Gastrocnemius medialis (tissue), 4 donors: ENCODE measurements at regions not wholly inside any gene's neighbourhood (a gene's known extent, or its start where the extent isn't known, plus 50 kb on each side); places are given as distances from the start of the nearest gene placed in this dataset.

Experiments used
- ATAC-seq, 2 donors: fragments of 150-250 bp; one replicate each; pipeline ENCODE4 v1.9.1; 2016
- DNase-seq, 2 donors: peaks; one replicate each; pipeline ENCODE4 v3.0.0-alpha.2; 2019
- H3K27ac ChIP-seq, 4 donors: fragments of 200-600 bp; sonication (generic); 1 replicate in 1 of 4; 2 replicates in 3 of 4; pipeline ENCODE4 v1.5.1; 2016 to 2018; ENCODE audit warnings: mild to moderate bottlenecking in 2 of 4, moderate library complexity in 1 of 4
- H3K27me3 ChIP-seq, 3 donors: fragments of 200-600 bp; sonication (generic) in 2 of 3; 1 replicate in 1 of 3; 2 replicates in 2 of 3; pipeline versions ENCODE4 v1.5.1 to v1.6.0; 2016 to 2019; ENCODE audit warnings: mild to moderate bottlenecking in 1 of 3, moderate library complexity in 1 of 3
- H3K36me3 ChIP-seq, 2 donors: fragments of 200-600 bp; sonication (generic) in 1 of 2; one replicate each; pipeline ENCODE4 v1.5.1; 2017 to 2018
- H3K4me1 ChIP-seq, 2 donors: fragments of 200-600 bp; sonication (generic) in 1 of 2; one replicate each; pipeline ENCODE4 v1.5.1; 2016 to 2017; ENCODE audit warnings: mild to moderate bottlenecking in 2 of 2
- H3K4me3 ChIP-seq, 4 donors: fragments of 200-600 bp; sonication (generic) in 3 of 4; 1 replicate in 1 of 4; 2 replicates in 3 of 4; pipeline ENCODE4 v1.5.1; 2016 to 2019; ENCODE audit warnings: mild to moderate bottlenecking in 2 of 4
- H3K9me3 ChIP-seq, 3 donors: fragments of 200-600 bp; sonication (generic) in 2 of 3; 1 replicate in 1 of 3; 2 replicates in 2 of 3; pipeline ENCODE4 v1.5.1; 2016 to 2019
- POLR2A ChIP-seq, 2 donors: fragments of 450-650 bp; IDR thresholded peaks; one replicate each; pipeline ENCODE4 v1.6.1; 2017; ENCODE audit warnings: antibody characterized with exemption in 2 of 2, mild to moderate bottlenecking in 2 of 2, moderate library complexity in 2 of 2
- in situ Hi-C, 4 donors: fragments of 200-750 bp; cut with MboI; loops; one replicate each; pipeline versions ENCODE4 v1.15.0 to v1.8.0; 2017; ENCODE audit warnings: low sequenced_read_pairs in 4 of 4
- intact Hi-C: fragments of 100-400 bp; cut with DNase I; formaldehyde crosslinking; loops from one replicate; pipeline ENCODE4 v1.15.1; 2023; ENCODE audit warnings: low total_unique reads
- TF ChIP-seq, protein P1 (sequence below), 5 experiments: fragments of 450-650 bp in 3 of 5; fragments of 200-600 bp in 2 of 5; sonication (generic) in 2 of 5; IDR thresholded peaks in 4 of 5; conservative IDR thresholded peaks in 1 of 5; 1 replicate in 4 of 5; 2 replicates in 1 of 5; pipeline ENCODE4 v1.5.1; 2016 to 2019; ENCODE audit warnings: antibody characterized with exemption in 5 of 5, mild to moderate bottlenecking in 3 of 5, moderate library complexity in 3 of 5

DNA sequence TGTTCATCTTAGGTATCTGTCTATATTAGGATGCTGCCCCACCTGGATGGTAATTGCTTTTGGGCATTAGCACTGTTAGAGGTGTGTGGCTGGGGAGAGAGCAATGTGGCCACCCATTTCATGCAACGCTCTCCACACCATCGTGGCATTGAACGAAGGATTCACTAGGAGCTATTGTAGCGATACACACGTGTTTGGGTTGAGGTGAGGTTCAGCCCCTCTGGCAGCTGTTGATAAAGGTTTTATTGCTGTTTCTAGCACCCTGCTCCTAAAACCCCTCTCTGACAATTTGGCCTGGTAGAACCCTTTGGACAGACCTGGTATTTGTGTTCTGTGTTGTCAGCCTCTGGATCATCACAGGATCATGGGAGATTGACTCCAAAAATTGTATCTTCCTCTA, 280.9 kb downstream of the PRL start:
- ATAC-seq: no peak
- no peak overlapping the region for H3K27ac ChIP-seq
- intact Hi-C loops: no loop called here
- TF ChIP-seq POLR2A (IDR thresholded peaks at IDR 0.05): no peak
- TF ChIP-seq, protein P1, sequence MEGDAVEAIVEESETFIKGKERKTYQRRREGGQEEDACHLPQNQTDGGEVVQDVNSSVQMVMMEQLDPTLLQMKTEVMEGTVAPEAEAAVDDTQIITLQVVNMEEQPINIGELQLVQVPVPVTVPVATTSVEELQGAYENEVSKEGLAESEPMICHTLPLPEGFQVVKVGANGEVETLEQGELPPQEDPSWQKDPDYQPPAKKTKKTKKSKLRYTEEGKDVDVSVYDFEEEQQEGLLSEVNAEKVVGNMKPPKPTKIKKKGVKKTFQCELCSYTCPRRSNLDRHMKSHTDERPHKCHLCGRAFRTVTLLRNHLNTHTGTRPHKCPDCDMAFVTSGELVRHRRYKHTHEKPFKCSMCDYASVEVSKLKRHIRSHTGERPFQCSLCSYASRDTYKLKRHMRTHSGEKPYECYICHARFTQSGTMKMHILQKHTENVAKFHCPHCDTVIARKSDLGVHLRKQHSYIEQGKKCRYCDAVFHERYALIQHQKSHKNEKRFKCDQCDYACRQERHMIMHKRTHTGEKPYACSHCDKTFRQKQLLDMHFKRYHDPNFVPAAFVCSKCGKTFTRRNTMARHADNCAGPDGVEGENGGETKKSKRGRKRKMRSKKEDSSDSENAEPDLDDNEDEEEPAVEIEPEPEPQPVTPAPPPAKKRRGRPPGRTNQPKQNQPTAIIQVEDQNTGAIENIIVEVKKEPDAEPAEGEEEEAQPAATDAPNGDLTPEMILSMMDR (IDR thresholded peaks at IDR 0.05 in 4 of 5, conservative IDR thresholded peaks at IDR 0.05 in 1 of 5): no peak
- H3K9me3 ChIP-seq: no peaks in the 10 kb centered on the region
- H3K4me3 ChIP-seq: no peak overlapping the region
- in situ Hi-C loops: no loop called here
- DNase-seq: no peak
- H3K4me1 ChIP-seq: no peaks in the 10 kb centered on the region
- H3K36me3 ChIP-seq: no peaks in the 10 kb centered on the region
- no peaks in the 10 kb centered on the region for H3K27me3 ChIP-seq

DNA sequence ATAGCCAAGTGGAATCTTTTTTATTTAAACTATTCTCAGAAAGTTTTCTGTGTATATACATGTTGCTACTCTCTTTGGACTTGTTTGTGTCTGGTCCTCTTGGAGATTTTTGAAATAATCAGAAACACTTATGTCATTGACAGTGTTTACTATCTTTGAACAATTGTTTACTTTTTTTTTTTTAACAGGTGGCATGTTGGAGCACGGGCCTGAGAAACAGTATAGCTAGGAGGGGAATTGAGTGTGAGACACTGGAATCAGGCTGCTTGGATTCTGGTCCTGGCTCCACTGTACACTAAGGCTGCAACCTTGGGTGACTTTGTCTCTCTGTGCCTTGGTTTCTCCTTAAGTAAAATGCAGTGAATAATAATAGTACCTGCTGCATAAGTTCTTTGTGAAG, 279.6 kb downstream of the PRL start:
- Histone ChIP-seq H3K36me3 (no peaks in the 10 kb centered on the region), H3K4me3 (no peak overlapping the region), H3K9me3 (peaks cover 0 to 4% (median 0%) of the 10 kb centered on the region in 3 donors), H3K27ac (no peak overlapping the region), H3K27me3 (no peaks in the 10 kb centered on the region), H3K4me1 (no peaks in the 10 kb centered on the region)
- TF ChIP-seq, protein P1 (IDR thresholded peaks at IDR 0.05 in 4 of 5, conservative IDR thresholded peaks at IDR 0.05 in 1 of 5): no peak
- TF ChIP-seq POLR2A (IDR thresholded peaks at IDR 0.05): no peak
- in situ Hi-C loops (no loop called here), intact Hi-C loops (no loop called here)
- ATAC-seq: no peak
- no peak for DNase-seq

DNA sequence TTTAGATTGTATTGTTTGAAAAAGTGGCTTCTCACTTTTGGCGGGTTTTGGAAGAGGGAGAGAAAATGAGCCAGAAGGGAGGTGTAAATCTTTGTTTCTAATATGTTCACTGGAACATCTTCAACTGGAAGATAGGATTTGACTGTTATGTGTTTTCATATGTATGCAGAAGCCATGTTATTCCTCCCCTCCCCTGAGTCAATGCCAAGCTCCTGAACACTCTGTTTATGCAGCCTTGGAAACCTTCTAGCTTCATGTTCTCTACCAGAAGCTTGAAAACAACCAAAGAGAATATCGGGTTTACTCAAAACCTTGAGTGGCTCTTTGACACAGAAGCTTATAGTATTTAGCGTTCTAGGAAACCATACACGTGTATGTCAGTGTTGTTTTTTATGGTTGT, 279.1 kb downstream of the PRL start:
- H3K27ac ChIP-seq: no peak overlapping the region

DNA sequence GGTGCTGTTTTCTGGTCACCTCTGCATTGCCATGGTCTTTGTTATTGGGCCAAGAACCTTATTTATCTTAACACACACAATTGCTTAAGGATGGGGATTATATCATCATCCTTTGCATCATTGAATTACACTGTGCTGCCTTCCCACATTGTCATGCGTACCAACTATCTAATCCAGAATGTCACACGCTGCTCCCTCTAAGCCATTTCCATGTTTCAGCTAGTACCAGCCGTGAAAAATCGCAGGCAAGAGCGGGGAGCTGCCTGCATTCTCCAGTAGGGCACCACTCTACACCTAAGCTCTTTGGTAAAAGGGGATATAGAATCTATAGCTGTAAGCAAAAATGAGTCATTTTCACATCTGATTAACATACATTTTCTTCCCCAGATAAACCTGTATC, 277.0 kb downstream of the PRL start:
- intact Hi-C loops (no loop called here), in situ Hi-C loops (no loop called here)
- H3K27me3 ChIP-seq: no peaks in the 10 kb centered on the region
- TF ChIP-seq, protein P1 (IDR thresholded peaks at IDR 0.05 in 4 of 5, conservative IDR thresholded peaks at IDR 0.05 in 1 of 5): no peak
- no peak for TF ChIP-seq POLR2A (IDR thresholded peaks at IDR 0.05)
- no peaks in the 10 kb centered on the region for H3K36me3 ChIP-seq
- DNase-seq (no peak), ATAC-seq (no peak)
- no peak overlapping the region for H3K27ac ChIP-seq
- H3K4me1 ChIP-seq: no peaks in the 10 kb centered on the region
- H3K4me3 ChIP-seq: no peak overlapping the region
- H3K9me3 ChIP-seq: peaks cover 0 to 4% (median 0%) of the 10 kb centered on the region in 3 donors

More for the DNA sequence above, 279.1 kb downstream of the PRL start:
- in situ Hi-C loops: no loop called here
- Histone ChIP-seq H3K9me3 (peaks cover 0 to 4% (median 0%) of the 10 kb centered on the region in 3 donors), H3K4me3 (no peak overlapping the region), H3K36me3 (no peaks in the 10 kb centered on the region), H3K27me3 (no peaks in the 10 kb centered on the region), H3K4me1 (no peaks in the 10 kb centered on the region)
- intact Hi-C loops: no loop called here
- TF ChIP-seq, protein P1 (IDR thresholded peaks at IDR 0.05 in 4 of 5, conservative IDR thresholded peaks at IDR 0.05 in 1 of 5): no peak
- TF ChIP-seq POLR2A (IDR thresholded peaks at IDR 0.05): no peak
- no peak for ATAC-seq
- DNase-seq: no peak

DNA sequence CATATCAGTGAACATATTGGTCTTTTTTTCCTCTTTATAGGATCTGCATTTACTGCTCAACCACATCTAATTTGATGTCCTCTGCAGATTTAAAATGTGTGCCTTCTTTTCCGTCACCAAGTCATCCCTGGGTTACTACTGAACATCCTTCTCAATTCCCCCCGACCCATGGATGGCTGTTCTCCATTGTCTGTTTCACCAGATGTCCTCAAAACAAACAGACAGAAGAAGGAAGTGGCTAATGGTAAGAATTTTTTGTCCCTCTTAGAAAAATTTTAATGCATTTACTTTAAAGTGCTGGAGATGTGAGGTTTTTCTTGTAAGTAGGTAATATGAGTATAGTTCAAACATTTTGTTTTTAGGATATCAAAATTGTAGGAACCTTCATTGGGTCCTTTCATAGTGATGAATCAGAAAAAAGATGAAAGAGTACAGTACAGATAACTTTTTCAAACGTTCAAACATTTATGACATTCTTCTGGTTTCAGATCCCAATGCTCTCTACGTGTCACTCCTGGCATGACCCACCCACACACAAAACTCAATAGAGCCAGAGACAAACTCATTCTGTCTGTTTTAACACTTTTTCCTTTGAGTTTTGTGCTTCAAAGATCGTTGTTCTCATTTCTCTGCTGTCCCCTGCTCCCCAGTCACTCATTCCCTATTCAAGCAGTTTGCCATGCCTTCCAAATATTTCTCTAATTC, 276.4 kb downstream of the PRL start:
- H3K9me3 ChIP-seq: peaks cover 0 to 4% (median 0%) of the 10 kb centered on the region in 3 donors
- DNase-seq (no peak), ATAC-seq (no peak)
- no peak overlapping the region for H3K27ac ChIP-seq
- H3K4me3 ChIP-seq: no peak overlapping the region
- no peak for TF ChIP-seq POLR2A (IDR thresholded peaks at IDR 0.05)
- TF ChIP-seq, protein P1 (IDR thresholded peaks at IDR 0.05 in 4 of 5, conservative IDR thresholded peaks at IDR 0.05 in 1 of 5): no peak
- no peaks in the 10 kb centered on the region for H3K4me1 ChIP-seq
- intact Hi-C loops (no loop called here), in situ Hi-C loops (no loop called here)
- no peaks in the 10 kb centered on the region for H3K27me3 ChIP-seq
- H3K36me3 ChIP-seq: no peaks in the 10 kb centered on the region
